GM18502 (cell line): ENCODE measurements at regions not wholly inside any gene's neighbourhood (a gene's known extent, or its start where the extent isn't known, plus 50 kb on each side); places are given as distances from the start of the nearest gene placed in this dataset.

ENCODE experiments used
- ATAC-seq: cut with Tn5 transposase; IDR thresholded peaks from one replicate; pipeline ENCODE4 v1.9.1; 2021; ENCODE audit warnings: mild to moderate bottlenecking; ENCODE audit not compliant: unreplicated experiment, poor library complexity

- ATAC-seq: no peak
Measured at GRCh38 chr14:22479132-22479531, 109.9 kb downstream of the DAD1 start.

- ATAC-seq: no peak
Measured at GRCh38 chr14:22478670-22479069, 110.4 kb downstream of the DAD1 start.

- ATAC-seq: no peak
Measured at GRCh38 chr14:22478247-22478646, 110.8 kb downstream of the DAD1 start.

GRCh38 chr14:22477569-22478194 is 111.3 kb downstream of the DAD1 start:
- no peak for ATAC-seq

GRCh38 chr14:22476887-22477286 is 112.1 kb downstream of the DAD1 start:
- no peak for ATAC-seq

- no peak for ATAC-seq
Measured at GRCh38 chr14:22476005-22476751, 112.8 kb downstream of the DAD1 start.

- no peak for ATAC-seq
Measured at GRCh38 chr14:22475381-22475780, 113.6 kb downstream of the DAD1 start.

GRCh38 chr14:22474730-22475351 is 114.2 kb downstream of the DAD1 start:
- ATAC-seq: no peak

GRCh38 chr14:22472935-22473854 is 115.8 kb downstream of the DAD1 start:
- ATAC-seq: peak; percentile 61

- ATAC-seq: no peak
Measured at GRCh38 chr14:22472466-22472865, 116.6 kb downstream of the DAD1 start.

- ATAC-seq: no peak
Measured at GRCh38 chr14:22471545-22472121, 117.4 kb downstream of the DAD1 start.

GRCh38 chr14:22469538-22470303 is 119.3 kb downstream of the DAD1 start:
- ATAC-seq: no peak

- ATAC-seq: no peak
Measured at GRCh38 chr14:22468830-22469229, 120.2 kb downstream of the DAD1 start.

- peak; percentile 38 for ATAC-seq
Measured at GRCh38 chr14:22466491-22466890, 122.5 kb downstream of the DAD1 start.

GRCh38 chr14:22465201-22465840 is 123.7 kb downstream of the DAD1 start:
- peak; percentile 9 for ATAC-seq

GRCh38 chr14:22464422-22465142 is 124.4 kb downstream of the DAD1 start:
- peak; percentile 70 for ATAC-seq

- ATAC-seq: no peak
Measured at GRCh38 chr14:22463763-22464173, 125.3 kb downstream of the DAD1 start.

- no peak for ATAC-seq
Measured at GRCh38 chr14:22462923-22463322, 126.1 kb downstream of the DAD1 start.
